AG10803 (cell line): ENCODE measurements at regions not wholly inside any gene's neighbourhood (a gene's known extent, or its start where the extent isn't known, plus 50 kb on each side); places are given as distances from the start of the nearest gene placed in this dataset.

Experiments
- DNase-seq: peaks from one replicate; pipeline ENCODE4 v3.0.0; 2010; ENCODE audit warnings: low read depth
- H3K4me3 ChIP-seq: 2 replicates; pipeline ENCODE4 v1.5.1; 2011; ENCODE audit warnings: mild to moderate bottlenecking, low read length, control low read depth
- CTCF ChIP-seq: conservative IDR thresholded peaks from 2 replicates; pipeline ENCODE4 v1.5.1; 2011; ENCODE audit warnings: mild to moderate bottlenecking, low read length, control low read depth, inconsistent platforms

DNA sequence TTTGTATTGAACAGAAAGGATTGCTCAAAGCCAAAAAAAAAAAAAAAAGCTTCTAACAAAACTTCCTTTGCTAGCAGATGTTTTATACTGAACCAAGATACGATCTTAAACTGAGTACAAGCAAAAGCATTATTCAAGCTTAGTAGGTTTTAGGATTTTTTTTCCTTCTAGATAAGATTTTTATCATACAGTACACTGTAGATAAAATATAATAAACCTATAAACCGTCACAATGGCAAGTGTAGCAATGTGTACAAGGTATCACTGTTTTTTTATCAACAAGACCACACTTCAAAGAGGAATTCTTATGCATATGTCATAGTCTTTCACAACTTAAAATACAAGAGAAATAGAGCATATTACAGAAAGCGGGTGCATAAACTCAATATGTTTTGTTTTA lies 56.5 kb upstream of the TRPM3 start:
- no peak overlapping the region for H3K4me3 ChIP-seq
- TF ChIP-seq CTCF = no peak
- DNase-seq = no peak

DNA sequence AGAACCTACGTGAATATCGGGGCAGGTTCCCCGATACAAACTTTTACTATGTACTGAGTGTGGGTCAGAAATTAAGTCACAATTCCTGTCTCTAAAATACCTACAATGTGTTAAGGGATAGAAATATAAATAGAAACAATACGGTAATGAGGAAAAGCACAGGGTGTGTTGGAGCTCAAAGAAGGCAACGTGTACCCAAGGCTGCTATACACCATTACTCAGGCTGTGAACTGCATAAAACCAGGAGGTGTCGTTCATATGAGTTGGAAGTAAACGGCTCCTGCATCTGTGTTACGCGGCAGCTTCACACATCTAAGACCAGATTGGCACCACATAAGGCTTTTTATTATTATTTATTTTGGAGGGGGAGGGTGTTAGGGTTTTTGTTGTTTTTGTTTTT lies 50.1 kb upstream of the TRPM3 start:
- TF ChIP-seq CTCF = no peak
- H3K4me3 ChIP-seq = no peak overlapping the region
- no peak for DNase-seq
